Stimulated activated CD8-positive, alpha-beta memory T cell treated with anti-CD3 and anti-CD28 coated beads, Interleukin-15, amount 100 ng/mL, for 4 hours (primary cell): ENCODE measurements at regions not wholly inside any gene's neighbourhood (a gene's known extent, or its start where the extent isn't known, plus 50 kb on each side); places are given as distances from the start of the nearest gene placed in this dataset.

Experiments
- DNase-seq, 2 donors: peaks; one replicate each; pipeline ENCODE4 v3.0.0-alpha.2; 2020; ENCODE audit warnings: low read depth in 2 of 2

- no peak for DNase-seq
Observed at GRCh38 chr4:179399054-179399782, 1957.0 kb upstream of the AGA start.

GRCh38 chr4:179415037-179415846 is 1973.0 kb upstream of the AGA start:
- no peak for DNase-seq

GRCh38 chr4:179415847-179416223 is 1973.6 kb upstream of the AGA start:
- DNase-seq: no peak

GRCh38 chr4:179417357-179417756 is 1975.1 kb upstream of the AGA start:
- no peak for DNase-seq

GRCh38 chr4:179437962-179438361 is 1995.7 kb upstream of the AGA start:
- DNase-seq: no peak

GRCh38 chr4:179441596-179441995 is 1999.4 kb upstream of the AGA start:
- DNase-seq: no peak

- no peak for DNase-seq
Observed at GRCh38 chr4:179447308-179447707, 2005.1 kb upstream of the AGA start.

GRCh38 chr4:179465131-179465797 is 2023.0 kb upstream of the AGA start:
- no peak for DNase-seq

- DNase-seq: no peak
Observed at GRCh38 chr4:179467878-179468277, 2025.6 kb upstream of the AGA start.

GRCh38 chr4:179472164-179472563 is 2029.9 kb upstream of the AGA start:
- no peak for DNase-seq

GRCh38 chr4:179478608-179479007 is 2036.4 kb upstream of the AGA start:
- no peak for DNase-seq

- DNase-seq: no peak
Observed at GRCh38 chr4:179485781-179486180, 2043.5 kb upstream of the AGA start.

GRCh38 chr4:179486570-179487335 is 2044.5 kb upstream of the AGA start:
- DNase-seq: no peak

GRCh38 chr4:179492260-179493080 is 2050.2 kb upstream of the AGA start:
- no peak for DNase-seq

- DNase-seq: no peak
Observed at GRCh38 chr4:179503976-179504375, 2061.7 kb upstream of the AGA start.

- no peak for DNase-seq
Observed at GRCh38 chr4:179509489-179509888, 2067.3 kb upstream of the AGA start.

- no peak for DNase-seq
Observed at GRCh38 chr4:179521952-179522351, 2079.7 kb upstream of the AGA start.

GRCh38 chr4:179530958-179531357 is 2088.7 kb upstream of the AGA start:
- no peak for DNase-seq

GRCh38 chr4:179536694-179537093 is 2094.5 kb upstream of the AGA start:
- DNase-seq: no peak

- no peak for DNase-seq
Observed at GRCh38 chr4:179539641-179540040, 2097.4 kb upstream of the AGA start.

- DNase-seq: no peak
Observed at GRCh38 chr4:179543771-179544170, 2101.5 kb upstream of the AGA start.
